Keratinocyte (primary cell): ENCODE measurements at regions not wholly inside any gene's neighbourhood (a gene's known extent, or its start where the extent isn't known, plus 50 kb on each side); places are given as distances from the start of the nearest gene placed in this dataset.
"Not testable (repeated sequence)": the region's sequence is repeated elsewhere in the genome, so short reads cannot be mapped to it uniquely, and the experiment has no call there.

ENCODE experiments used
- DNase-seq: peaks from one replicate; pipeline ENCODE4 v3.0.0-alpha.2; 2011; ENCODE audit warnings: low read depth, missing footprints, low spot score
- FAIRE-seq: peaks from 2 replicates; lab custom pipeline; 2011; peaks lifted over from hg19 to GRCh38; lab: Jason Lieb, UNC
- H2AFZ ChIP-seq: 2 replicates; pipeline ENCODE4 v1.6.0; 2012; ENCODE audit warnings: low read length, control low read depth, inconsistent platforms; ENCODE audit not compliant: control insufficient read depth
- H3K27ac ChIP-seq: 2 replicates; pipeline ENCODE4 v1.5.1; 2011; ENCODE audit warnings: low read length; ENCODE audit not compliant: control insufficient read depth, insufficient read depth
- H3K27me3 ChIP-seq: 3 replicates; pipeline ENCODE4 v1.6.0; 2011; ENCODE audit warnings: low read length; ENCODE audit not compliant: control insufficient read depth, insufficient read depth; ENCODE audit errors: extremely low read depth
- H3K36me3 ChIP-seq, 2 experiments: 2 replicates in 1 of 2; 3 replicates in 1 of 2; pipeline ENCODE4 v1.5.1; 2011; ENCODE audit warnings: low read length in 2 of 2, mild to moderate bottlenecking in 1 of 2; ENCODE audit not compliant: control insufficient read depth in 2 of 2, insufficient read depth in 2 of 2; ENCODE audit errors: extremely low read depth in 1 of 2
- H3K4me1 ChIP-seq: 3 replicates; pipeline ENCODE4 v1.5.1; 2011; ENCODE audit warnings: low read length; ENCODE audit not compliant: control insufficient read depth, insufficient read depth; ENCODE audit errors: extremely low read depth
- H3K4me2 ChIP-seq: 3 replicates; pipeline ENCODE4 v1.6.0; 2011; ENCODE audit warnings: low read depth, low read length; ENCODE audit not compliant: control insufficient read depth, insufficient read depth; ENCODE audit errors: extremely low read depth
- H3K4me3 ChIP-seq, 3 experiments: fragments of 200-600 bp in 1 of 3; sonication (generic) in 1 of 3; 2 replicates in 2 of 3; 3 replicates in 1 of 3; pipeline ENCODE4 v1.5.1; 2011 to 2016; ENCODE audit warnings: low read length in 3 of 3, mild to moderate bottlenecking in 3 of 3, control low read depth in 2 of 3, inconsistent platforms in 1 of 3, low read depth in 1 of 3, mixed read lengths in 1 of 3, mixed run types in 1 of 3, moderate library complexity in 1 of 3; ENCODE audit not compliant: control insufficient read depth in 2 of 3, insufficient read depth in 2 of 3; ENCODE audit errors: extremely low read depth in 1 of 3
- H3K79me2 ChIP-seq: 2 replicates; pipeline ENCODE4 v1.6.0; 2012; ENCODE audit warnings: low read length; ENCODE audit not compliant: control insufficient read depth, insufficient read depth
- H3K9ac ChIP-seq: 3 replicates; pipeline ENCODE4 v1.6.0; 2011; ENCODE audit warnings: low read length; ENCODE audit not compliant: control insufficient read depth, insufficient read depth; ENCODE audit errors: extremely low read depth
- H3K9me1 ChIP-seq: 3 replicates; pipeline ENCODE4 v1.6.0; 2011; ENCODE audit warnings: low read length; ENCODE audit not compliant: control insufficient read depth, insufficient read depth; ENCODE audit errors: extremely low read depth
- H3K9me3 ChIP-seq: 2 replicates; pipeline ENCODE4 v1.5.1; 2012; ENCODE audit warnings: low read depth, low read length; ENCODE audit not compliant: control insufficient read depth
- H4K20me1 ChIP-seq: 3 replicates; pipeline ENCODE4 v1.6.0; 2011; ENCODE audit warnings: low read length; ENCODE audit not compliant: control insufficient read depth, insufficient read depth; ENCODE audit errors: extremely low read depth
- dilution Hi-C: fragments of 300-500 bp; cut with MboI; formaldehyde crosslinking; loops from one replicate; pipeline ENCODE4 v1.7.0; 2020; ENCODE audit warnings: low sequenced_read_pairs; ENCODE audit not compliant: extremely low pct_ligation_motif_present

DNA sequence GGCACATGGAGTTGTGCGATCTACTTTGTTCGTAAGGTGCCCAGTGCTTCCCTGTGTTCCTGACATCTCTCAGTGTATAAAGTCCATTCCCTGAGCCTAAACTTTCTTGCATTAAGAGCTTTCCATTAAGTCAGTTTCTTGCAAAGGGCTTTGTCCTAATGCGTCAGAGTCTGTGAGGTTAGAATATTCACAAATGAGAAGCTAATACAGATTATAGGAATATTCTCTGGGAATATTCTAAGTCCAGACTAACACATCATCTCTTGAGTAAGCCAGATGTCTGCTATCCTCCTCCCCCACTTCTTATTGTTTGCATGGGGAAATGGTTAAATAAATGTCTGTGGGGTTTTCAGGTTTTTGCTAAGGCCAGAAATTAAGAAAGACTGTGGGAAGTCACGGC, 818.6 kb downstream of the SPATA31A1 start:
- FAIRE-seq, H2AFZ ChIP-seq, H3K27ac ChIP-seq, H3K9me3 ChIP-seq, H3K4me2 ChIP-seq, H3K79me2 ChIP-seq, H3K4me1 ChIP-seq, H4K20me1 ChIP-seq, H3K27me3 ChIP-seq, H3K9me1 ChIP-seq, H3K9ac ChIP-seq, DNase-seq, H3K4me3 ChIP-seq, H3K36me3 ChIP-seq, dilution Hi-C loops: not testable (repeated sequence)

- DNase-seq, H3K9me3 ChIP-seq, H3K79me2 ChIP-seq, H4K20me1 ChIP-seq, FAIRE-seq, H3K4me1 ChIP-seq, H3K27me3 ChIP-seq, H3K4me2 ChIP-seq, H3K9me1 ChIP-seq, H3K36me3 ChIP-seq, H3K9ac ChIP-seq, dilution Hi-C loops, H3K4me3 ChIP-seq, H2AFZ ChIP-seq, H3K27ac ChIP-seq: not testable (repeated sequence)
Measured at GRCh38 chr9:40177403-40177802, 821.9 kb downstream of the SPATA31A1 start.

- H3K4me3 ChIP-seq, H3K9ac ChIP-seq, H4K20me1 ChIP-seq, H3K4me1 ChIP-seq, H3K4me2 ChIP-seq, H3K9me1 ChIP-seq, H3K79me2 ChIP-seq, H3K9me3 ChIP-seq, FAIRE-seq, H3K36me3 ChIP-seq, H3K27ac ChIP-seq, DNase-seq, H2AFZ ChIP-seq, H3K27me3 ChIP-seq, dilution Hi-C loops: not testable (repeated sequence)
Measured at GRCh38 chr9:40191403-40191802, 835.9 kb downstream of the SPATA31A1 start.

GRCh38 chr9:40192162-40192561, 836.7 kb downstream of the SPATA31A1 start:
- H3K36me3 ChIP-seq, DNase-seq, H3K4me3 ChIP-seq, H3K4me1 ChIP-seq, H3K4me2 ChIP-seq, H4K20me1 ChIP-seq, H2AFZ ChIP-seq, H3K27ac ChIP-seq, H3K27me3 ChIP-seq, dilution Hi-C loops, H3K9ac ChIP-seq, H3K9me1 ChIP-seq, FAIRE-seq, H3K9me3 ChIP-seq, H3K79me2 ChIP-seq: not testable (repeated sequence)

- H3K9me3 ChIP-seq, H3K4me3 ChIP-seq, H3K27me3 ChIP-seq, H3K9me1 ChIP-seq, H3K27ac ChIP-seq, H3K36me3 ChIP-seq, DNase-seq, dilution Hi-C loops, H3K4me1 ChIP-seq, H3K4me2 ChIP-seq, H4K20me1 ChIP-seq, FAIRE-seq, H3K9ac ChIP-seq, H3K79me2 ChIP-seq, H2AFZ ChIP-seq: not testable (repeated sequence)
Measured at GRCh38 chr9:40196165-40196714, 840.8 kb downstream of the SPATA31A1 start.
